ENCODE measurements at regions not wholly inside any gene's neighbourhood (a gene's known extent, or its start where the extent isn't known, plus 50 kb on each side); places are given as distances from the start of the nearest gene placed in this dataset.
A peak's percentile ranks its signal among the peaks of the same experiment; 100 is the strongest.

DNA sequence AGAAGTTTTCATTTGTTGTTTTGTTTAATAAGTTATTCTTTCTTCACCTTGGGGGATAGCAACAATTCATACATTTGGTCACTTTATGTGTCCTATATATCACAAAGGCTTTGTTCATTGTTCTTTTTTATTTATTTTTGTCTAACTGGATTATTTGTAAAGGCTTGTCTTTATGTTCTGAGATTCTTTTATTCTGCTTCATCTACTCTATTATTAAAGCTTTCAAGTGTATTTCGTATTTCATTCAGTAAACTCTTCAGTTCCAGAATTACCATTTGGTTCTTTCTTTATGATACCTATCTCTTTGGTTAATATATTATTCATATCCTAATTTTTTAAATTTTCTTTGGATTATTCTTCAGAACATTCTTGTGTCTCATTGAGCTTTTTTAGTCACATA, 942.9 kb downstream of the ANKRD7 start:
- peaks cover 37% of the 10 kb centered on the region for H3K9me3 ChIP-seq (ENCODE audit: control insufficient read depth, low read length)
- H2BK120ac ChIP-seq (ENCODE audit: low read depth, low read length): no peak overlapping the region
- H3K4me3 ChIP-seq (ENCODE audit: insufficient read depth in 1 of 2, low read depth in 1 of 2, low read length in 2 of 2): no peak overlapping the region
- no peaks in the 10 kb centered on the region for H3K79me1 ChIP-seq (replicated peaks; ENCODE audit: low read length, poor library complexity, severe bottlenecking)
- DNase-seq: no peak
- H4K8ac ChIP-seq (ENCODE audit: low read length): no peak overlapping the region
- H3K23ac ChIP-seq (ENCODE audit: low read length in 2 of 2): no peak overlapping the region
- H3K4me2 ChIP-seq (ENCODE audit: low read length, poor library complexity, severe bottlenecking): no peak overlapping the region
- no peak overlapping the region for H2BK5ac ChIP-seq (ENCODE audit: low read depth, low read length, poor library complexity, severe bottlenecking)
- H3K27me3 ChIP-seq (ENCODE audit: control insufficient read depth in 1 of 2, insufficient read depth in 1 of 2, low read length in 2 of 2): no peaks in the 10 kb centered on the region
- H2BK12ac ChIP-seq (ENCODE audit: low read length in 2 of 2): no peak overlapping the region
- H3K4me1 ChIP-seq (ENCODE audit: control insufficient read depth, insufficient read depth, low read depth, low read length): no peaks in the 10 kb centered on the region
- no peak overlapping the region for H2BK15ac ChIP-seq (ENCODE audit: low read depth, poor library complexity, severe bottlenecking)
- no peak overlapping the region for H3K4ac ChIP-seq (ENCODE audit: low read depth in 1 of 2, low read length in 2 of 2)
- H3K18ac ChIP-seq (ENCODE audit: low read depth in 1 of 2, low read length in 2 of 2): no peak overlapping the region
- no peak overlapping the region for H3K9ac ChIP-seq (ENCODE audit: low read length)
- no peak overlapping the region for H2AFZ ChIP-seq (ENCODE audit: low read depth, low read length)
- no peak overlapping the region for H3K14ac ChIP-seq (ENCODE audit: low read length in 2 of 2)
- no peak overlapping the region for H3K27ac ChIP-seq (ENCODE audit: low read length, poor library complexity, severe bottlenecking)
- no peak overlapping the region for H2AK5ac ChIP-seq (ENCODE audit: low read length, severe bottlenecking)
- no CpG with 5 or more reads among the region's 1 CpG for WGBS
- H4K91ac ChIP-seq (ENCODE audit: low read length): no peak overlapping the region
- H3K36me3 ChIP-seq (ENCODE audit: control insufficient read depth in 1 of 2, insufficient read depth in 2 of 2, low read depth in 1 of 2, low read length in 2 of 2): no peaks in the 10 kb centered on the region

DNA sequence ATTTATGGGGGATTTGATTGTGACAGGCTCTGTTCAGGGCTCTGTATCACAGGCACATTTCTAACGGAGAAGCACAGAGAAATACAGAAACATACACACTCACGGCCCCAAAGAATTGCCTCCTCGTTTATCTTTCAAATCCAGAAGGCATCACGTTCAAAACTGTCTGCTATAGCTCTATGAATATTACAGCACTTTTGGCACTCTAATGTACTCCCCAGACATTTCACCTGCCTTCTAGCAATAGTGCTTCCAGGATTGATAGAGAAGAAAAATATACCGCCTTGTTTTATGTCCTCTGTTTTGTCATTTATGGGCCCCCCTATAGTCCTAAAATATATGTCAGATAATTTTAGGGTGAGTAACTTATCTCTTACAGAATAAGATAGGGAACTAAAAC, 947.5 kb downstream of the ANKRD7 start:
- WGBS: 81% methylated on average over 4 of the region's 5 CpGs
- Histone ChIP-seq H2BK15ac (ENCODE audit: low read depth, poor library complexity, severe bottlenecking) (no peak overlapping the region), H3K36me3 (ENCODE audit: control insufficient read depth in 1 of 2, insufficient read depth in 2 of 2, low read depth in 1 of 2, low read length in 2 of 2) (no peaks in the 10 kb centered on the region), H2BK5ac (ENCODE audit: low read depth, low read length, poor library complexity, severe bottlenecking) (no peak overlapping the region), H4K8ac (ENCODE audit: low read length) (no peak overlapping the region), H3K4ac (ENCODE audit: low read depth in 1 of 2, low read length in 2 of 2) (no peak overlapping the region), H3K4me2 (ENCODE audit: low read length, poor library complexity, severe bottlenecking) (no peak overlapping the region), H3K23ac (ENCODE audit: low read length in 2 of 2) (no peak overlapping the region), H4K91ac (ENCODE audit: low read length) (no peak overlapping the region), H2AFZ (ENCODE audit: low read depth, low read length) (no peak overlapping the region), H3K18ac (ENCODE audit: low read depth in 1 of 2, low read length in 2 of 2) (no peak overlapping the region), H3K27me3 (ENCODE audit: control insufficient read depth in 1 of 2, insufficient read depth in 1 of 2, low read length in 2 of 2) (no peaks in the 10 kb centered on the region), H3K27ac (ENCODE audit: low read length, poor library complexity, severe bottlenecking) (no peak overlapping the region), H3K4me3 (ENCODE audit: insufficient read depth in 1 of 2, low read depth in 1 of 2, low read length in 2 of 2) (no peak overlapping the region), H2AK5ac (ENCODE audit: low read length, severe bottlenecking) (no peak overlapping the region), H3K4me1 (ENCODE audit: control insufficient read depth, insufficient read depth, low read depth, low read length) (peaks cover 2% of the 10 kb centered on the region), H3K9me3 (ENCODE audit: control insufficient read depth, low read length) (peaks cover 16% of the 10 kb centered on the region), H2BK120ac (ENCODE audit: low read depth, low read length) (no peak overlapping the region), H3K79me1 (replicated peaks; ENCODE audit: low read length, poor library complexity, severe bottlenecking) (no peaks in the 10 kb centered on the region), H3K9ac (ENCODE audit: low read length) (no peak overlapping the region), H2BK12ac (ENCODE audit: low read length in 2 of 2) (no peak overlapping the region), H3K14ac (ENCODE audit: low read length in 2 of 2) (no peak overlapping the region)
- no peak for DNase-seq

DNA sequence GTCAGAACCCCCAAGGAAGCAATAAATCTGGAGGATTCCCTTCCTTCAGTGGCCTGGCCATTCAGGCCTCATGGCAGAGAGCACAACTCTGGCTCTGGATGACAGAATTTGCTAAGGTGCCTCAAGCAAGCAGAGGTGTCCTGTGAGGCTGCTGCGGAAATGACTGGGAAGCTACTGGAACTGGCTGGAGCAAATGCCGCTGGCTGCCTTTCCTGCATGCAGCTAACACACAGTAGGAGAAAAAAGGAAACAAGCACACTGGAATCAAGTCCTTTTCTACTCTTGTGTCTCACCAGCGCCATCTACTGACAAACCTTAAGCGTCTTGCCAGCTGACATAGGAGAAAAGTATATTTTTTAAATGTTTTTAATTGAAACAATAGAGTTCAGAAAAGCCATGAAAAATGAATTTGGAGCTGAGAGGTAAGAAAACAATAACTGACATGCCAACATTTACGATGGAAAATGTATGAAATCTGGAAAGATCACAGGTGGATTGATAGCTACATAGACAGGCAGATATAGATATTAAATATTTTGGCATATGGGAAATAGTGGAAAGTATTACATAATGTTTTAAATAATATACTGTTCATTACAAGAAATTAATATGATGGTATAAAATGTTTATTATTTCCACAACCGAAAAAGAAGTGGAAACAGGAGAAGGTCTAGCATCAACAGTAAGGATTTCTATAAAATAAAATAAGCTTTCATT, 951.6 kb downstream of the ANKRD7 start:
- WGBS: 2% methylated on average over 3 of the region's 6 CpGs
- H2AK5ac ChIP-seq (ENCODE audit: low read length, severe bottlenecking): no peak overlapping the region
- H3K4ac ChIP-seq (ENCODE audit: low read depth in 1 of 2, low read length in 2 of 2): no peak overlapping the region

DNA sequence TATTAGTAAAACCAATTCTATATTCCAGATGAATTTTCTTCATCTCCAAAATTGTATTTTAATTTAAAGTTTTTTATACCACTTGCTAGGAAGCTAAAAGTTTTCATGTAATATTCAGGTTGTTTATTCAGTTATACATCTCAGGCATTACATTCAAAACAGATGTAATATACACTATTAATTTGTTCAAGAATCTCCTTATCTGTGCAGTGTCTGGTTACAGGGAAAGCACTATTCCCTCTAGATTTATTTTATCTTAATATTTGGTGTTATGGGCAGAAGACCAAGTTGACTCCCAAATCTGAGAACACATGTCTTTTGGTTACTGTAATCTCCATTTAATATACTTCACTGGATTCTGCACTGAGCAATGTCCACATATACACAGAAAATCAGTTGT, 953.4 kb downstream of the ANKRD7 start:
- no peak overlapping the region for H4K91ac ChIP-seq (ENCODE audit: low read length)
- H3K4me1 ChIP-seq (ENCODE audit: control insufficient read depth, insufficient read depth, low read depth, low read length): peaks cover 2% of the 10 kb centered on the region
- H3K36me3 ChIP-seq (ENCODE audit: control insufficient read depth in 1 of 2, insufficient read depth in 2 of 2, low read depth in 1 of 2, low read length in 2 of 2): no peaks in the 10 kb centered on the region
- H3K4ac ChIP-seq (ENCODE audit: low read depth in 1 of 2, low read length in 2 of 2): no peak overlapping the region
- no peaks in the 10 kb centered on the region for H3K27me3 ChIP-seq (ENCODE audit: control insufficient read depth in 1 of 2, insufficient read depth in 1 of 2, low read length in 2 of 2)
- no peak overlapping the region for H2BK15ac ChIP-seq (ENCODE audit: low read depth, poor library complexity, severe bottlenecking)
- peaks cover 3% of the 10 kb centered on the region for H3K9me3 ChIP-seq (ENCODE audit: control insufficient read depth, low read length)
- H2BK120ac ChIP-seq (ENCODE audit: low read depth, low read length): no peak overlapping the region
- no peak overlapping the region for H2BK5ac ChIP-seq (ENCODE audit: low read depth, low read length, poor library complexity, severe bottlenecking)
- DNase-seq: no peak
- no peak overlapping the region for H2AK5ac ChIP-seq (ENCODE audit: low read length, severe bottlenecking)
- H3K14ac ChIP-seq (ENCODE audit: low read length in 2 of 2): no peak overlapping the region
- H3K4me2 ChIP-seq (ENCODE audit: low read length, poor library complexity, severe bottlenecking): no peak overlapping the region
- no peak overlapping the region for H3K27ac ChIP-seq (ENCODE audit: low read length, poor library complexity, severe bottlenecking)
- H3K9ac ChIP-seq (ENCODE audit: low read length): no peak overlapping the region
- no peak overlapping the region for H3K23ac ChIP-seq (ENCODE audit: low read length in 2 of 2)
- H4K8ac ChIP-seq (ENCODE audit: low read length): no peak overlapping the region
- H3K18ac ChIP-seq (ENCODE audit: low read depth in 1 of 2, low read length in 2 of 2): no peak overlapping the region
- no peaks in the 10 kb centered on the region for H3K79me1 ChIP-seq (replicated peaks; ENCODE audit: low read length, poor library complexity, severe bottlenecking)
- no peak overlapping the region for H2AFZ ChIP-seq (ENCODE audit: low read depth, low read length)
- no peak overlapping the region for H3K4me3 ChIP-seq (ENCODE audit: insufficient read depth in 1 of 2, low read depth in 1 of 2, low read length in 2 of 2)
- H2BK12ac ChIP-seq (ENCODE audit: low read length in 2 of 2): no peak overlapping the region

More for the DNA sequence above, 951.6 kb downstream of the ANKRD7 start:
- Histone ChIP-seq H3K9ac (ENCODE audit: low read length) (no peak overlapping the region), H3K4me3 (ENCODE audit: insufficient read depth in 1 of 2, low read depth in 1 of 2, low read length in 2 of 2) (no peak overlapping the region), H2BK12ac (ENCODE audit: low read length in 2 of 2) (peak overlapping the region in 1 of 2 experiments; percentile 45), H3K4me2 (ENCODE audit: low read length, poor library complexity, severe bottlenecking) (peak overlapping the region; percentile 17), H2BK15ac (ENCODE audit: low read depth, poor library complexity, severe bottlenecking) (no peak overlapping the region), H3K9me3 (ENCODE audit: control insufficient read depth, low read length) (no peaks in the 10 kb centered on the region), H3K27me3 (ENCODE audit: control insufficient read depth in 1 of 2, insufficient read depth in 1 of 2, low read length in 2 of 2) (no peaks in the 10 kb centered on the region), H3K79me1 (replicated peaks; ENCODE audit: low read length, poor library complexity, severe bottlenecking) (no peaks in the 10 kb centered on the region), H3K23ac (ENCODE audit: low read length in 2 of 2) (no peak overlapping the region), H4K8ac (ENCODE audit: low read length) (peak overlapping the region; percentile 75), H3K4me1 (ENCODE audit: control insufficient read depth, insufficient read depth, low read depth, low read length) (peaks cover 2% of the 10 kb centered on the region), H4K91ac (ENCODE audit: low read length) (no peak overlapping the region), H2BK120ac (ENCODE audit: low read depth, low read length) (no peak overlapping the region), H2BK5ac (ENCODE audit: low read depth, low read length, poor library complexity, severe bottlenecking) (no peak overlapping the region), H3K18ac (ENCODE audit: low read depth in 1 of 2, low read length in 2 of 2) (peak overlapping the region in 1 of 2 experiments; percentile 66), H3K27ac (ENCODE audit: low read length, poor library complexity, severe bottlenecking) (no peak overlapping the region), H3K36me3 (ENCODE audit: control insufficient read depth in 1 of 2, insufficient read depth in 2 of 2, low read depth in 1 of 2, low read length in 2 of 2) (no peaks in the 10 kb centered on the region), H3K14ac (ENCODE audit: low read length in 2 of 2) (no peak overlapping the region), H2AFZ (ENCODE audit: low read depth, low read length) (no peak overlapping the region)
- DNase-seq: peak; percentile 83

All from mesenchymal stem cell (in vitro differentiated cells and primary cell).